ENCODE measurements at regions not wholly inside any gene's neighbourhood (a gene's known extent, or its start where the extent isn't known, plus 50 kb on each side); places are given as distances from the start of the nearest gene placed in this dataset.

DNA sequence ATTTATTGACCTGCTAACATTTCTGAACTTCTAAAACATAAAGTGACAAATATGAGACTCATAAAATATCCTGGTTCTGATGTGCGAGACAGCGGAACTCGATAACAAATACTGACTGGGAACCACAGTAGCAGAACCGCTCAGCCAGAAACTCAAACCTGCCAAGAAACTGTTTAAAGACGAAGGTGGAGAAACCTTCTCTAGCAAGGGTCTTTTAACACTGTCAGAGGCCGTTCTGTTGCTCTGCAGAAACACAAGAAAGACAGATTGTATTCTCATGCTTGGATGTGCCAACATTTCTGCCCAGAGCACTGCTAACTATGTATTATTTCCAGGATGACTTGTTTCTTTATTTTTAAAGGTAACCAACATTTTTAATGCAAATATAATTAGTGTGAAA is 514.8 kb upstream of the ADARB2 start:
- Mint-ChIP-seq H3K27me3 (ENCODE audit: insufficient read depth) (peaks cover 2% of the 10 kb centered on the region; the same call in 1 of the 2 replicates), H3K4me3 (no peak overlapping the region), H3K4me1 (ENCODE audit: low read depth) (no peaks in the 10 kb centered on the region), H3K9me3 (peaks cover 36% of the 10 kb centered on the region), H3K36me3 (ENCODE audit: low read depth) (no peaks in the 10 kb centered on the region), H3K27ac (no peak overlapping the region)
- TF ChIP-seq, protein P1, sequence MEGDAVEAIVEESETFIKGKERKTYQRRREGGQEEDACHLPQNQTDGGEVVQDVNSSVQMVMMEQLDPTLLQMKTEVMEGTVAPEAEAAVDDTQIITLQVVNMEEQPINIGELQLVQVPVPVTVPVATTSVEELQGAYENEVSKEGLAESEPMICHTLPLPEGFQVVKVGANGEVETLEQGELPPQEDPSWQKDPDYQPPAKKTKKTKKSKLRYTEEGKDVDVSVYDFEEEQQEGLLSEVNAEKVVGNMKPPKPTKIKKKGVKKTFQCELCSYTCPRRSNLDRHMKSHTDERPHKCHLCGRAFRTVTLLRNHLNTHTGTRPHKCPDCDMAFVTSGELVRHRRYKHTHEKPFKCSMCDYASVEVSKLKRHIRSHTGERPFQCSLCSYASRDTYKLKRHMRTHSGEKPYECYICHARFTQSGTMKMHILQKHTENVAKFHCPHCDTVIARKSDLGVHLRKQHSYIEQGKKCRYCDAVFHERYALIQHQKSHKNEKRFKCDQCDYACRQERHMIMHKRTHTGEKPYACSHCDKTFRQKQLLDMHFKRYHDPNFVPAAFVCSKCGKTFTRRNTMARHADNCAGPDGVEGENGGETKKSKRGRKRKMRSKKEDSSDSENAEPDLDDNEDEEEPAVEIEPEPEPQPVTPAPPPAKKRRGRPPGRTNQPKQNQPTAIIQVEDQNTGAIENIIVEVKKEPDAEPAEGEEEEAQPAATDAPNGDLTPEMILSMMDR (IDR thresholded peaks at IDR 0.05), result no peak
- DNase-seq, result no peak

DNA sequence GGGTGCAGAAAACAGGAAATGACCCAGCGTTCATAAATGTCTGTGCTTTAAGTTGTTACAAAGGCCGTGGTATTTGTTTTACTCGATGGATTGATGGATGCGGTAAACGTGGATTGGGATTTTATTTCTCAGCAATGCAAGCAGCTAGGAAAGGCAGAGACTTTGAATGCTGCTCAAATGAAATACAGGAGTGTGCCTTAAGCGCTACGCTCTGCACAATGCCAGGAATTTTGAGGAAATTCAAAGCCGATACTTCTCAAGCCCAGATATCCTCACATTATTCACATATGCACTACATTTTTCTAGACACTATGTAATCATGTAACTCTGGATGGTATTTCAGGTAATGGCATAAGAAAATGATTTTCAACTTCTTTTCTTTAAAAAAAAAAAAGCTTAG is 514.3 kb upstream of the ADARB2 start:
- TF ChIP-seq, protein P1 (IDR thresholded peaks at IDR 0.05), result no peak
- no peaks in the 10 kb centered on the region for H3K36me3 Mint-ChIP-seq (ENCODE audit: low read depth)
- no peaks in the 10 kb centered on the region for H3K4me1 Mint-ChIP-seq (ENCODE audit: low read depth)
- peaks cover 2% of the 10 kb centered on the region; the same call in 1 of the 2 replicates for H3K27me3 Mint-ChIP-seq (ENCODE audit: insufficient read depth)
- no peak overlapping the region for H3K4me3 Mint-ChIP-seq
- peaks cover 32% of the 10 kb centered on the region for H3K9me3 Mint-ChIP-seq
- DNase-seq, result no peak
- no peak overlapping the region for H3K27ac Mint-ChIP-seq

DNA sequence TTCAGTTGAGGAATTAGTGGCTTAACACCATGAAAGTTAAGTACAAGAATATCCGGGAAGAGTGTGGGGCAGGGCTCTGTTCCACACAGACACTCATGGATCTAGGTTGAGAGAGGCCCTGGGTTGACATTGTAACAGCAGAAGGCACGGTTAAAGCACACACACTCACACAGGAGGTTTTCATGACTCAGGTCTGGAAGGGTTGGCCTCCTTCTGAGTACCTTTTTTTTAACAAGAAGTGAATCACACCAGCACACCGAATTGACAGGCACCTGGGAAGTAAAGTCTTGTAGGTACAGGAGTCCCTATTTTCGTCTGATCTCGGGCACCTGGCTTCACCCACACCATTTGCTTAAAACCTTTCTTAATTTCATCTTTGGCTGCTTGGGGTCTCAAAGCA is 509.4 kb upstream of the ADARB2 start:
- no peak for DNase-seq
- Mint-ChIP-seq H3K36me3 (ENCODE audit: low read depth) (no peaks in the 10 kb centered on the region), H3K9me3 (peaks cover 35% of the 10 kb centered on the region), H3K4me3 (no peak overlapping the region), H3K4me1 (ENCODE audit: low read depth) (no peaks in the 10 kb centered on the region), H3K27ac (no peak overlapping the region), H3K27me3 (ENCODE audit: insufficient read depth) (peaks cover 1% of the 10 kb centered on the region; the same call in 1 of the 2 replicates)
- TF ChIP-seq, protein P1 (IDR thresholded peaks at IDR 0.05), result no peak

DNA sequence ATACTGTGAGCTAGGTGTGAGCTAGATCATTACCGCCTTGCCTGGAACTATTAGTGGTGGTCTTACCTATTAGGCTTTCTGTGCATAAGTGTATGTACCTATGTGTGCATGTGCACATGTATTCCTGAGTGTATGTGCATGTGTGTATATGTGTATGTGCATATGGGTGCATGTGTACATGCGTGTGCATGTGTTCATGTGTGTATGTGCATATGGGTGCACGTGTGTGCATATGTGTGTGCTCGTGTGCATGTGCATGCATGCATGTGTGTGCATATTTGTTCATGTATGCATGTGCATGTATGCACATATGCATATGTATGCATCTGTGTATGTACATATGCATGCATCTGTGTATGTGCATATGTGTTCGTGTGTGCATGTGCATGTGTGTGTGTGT is 508.3 kb upstream of the ADARB2 start:
- TF ChIP-seq, protein P1 (IDR thresholded peaks at IDR 0.05), result no peak
- H3K4me3 Mint-ChIP-seq, result no peak overlapping the region

DNA sequence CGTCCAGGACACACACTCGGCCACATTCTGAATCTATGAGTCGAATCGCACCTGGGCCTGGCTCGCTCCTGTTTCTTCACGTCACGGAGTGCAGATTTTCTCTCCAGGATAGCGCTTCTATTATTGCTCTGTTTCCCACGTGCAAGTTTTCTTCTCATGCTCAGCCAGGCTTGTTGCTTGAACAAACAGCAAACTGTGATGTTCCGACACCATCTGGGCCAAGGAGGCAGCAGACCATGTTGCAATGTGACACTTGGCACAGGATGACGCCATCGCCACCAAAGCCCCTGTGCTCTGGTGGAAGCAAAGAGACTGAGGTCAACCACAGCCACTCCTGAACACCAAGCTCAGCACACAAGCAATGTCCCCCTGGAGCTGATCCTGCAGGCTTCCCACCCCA is 507.1 kb upstream of the ADARB2 start:
- TF ChIP-seq, protein P1 (IDR thresholded peaks at IDR 0.05), result no peak
- no peaks in the 10 kb centered on the region for H3K36me3 Mint-ChIP-seq (ENCODE audit: low read depth)
- no peaks in the 10 kb centered on the region for H3K4me1 Mint-ChIP-seq (ENCODE audit: low read depth)
- H3K27ac Mint-ChIP-seq, result no peak overlapping the region
- no peak for DNase-seq
- no peak overlapping the region for H3K4me3 Mint-ChIP-seq
- H3K9me3 Mint-ChIP-seq, result peaks cover 25% of the 10 kb centered on the region
- peaks cover 1% of the 10 kb centered on the region; the same call in 1 of the 2 replicates for H3K27me3 Mint-ChIP-seq (ENCODE audit: insufficient read depth)

More for the DNA sequence above, 508.3 kb upstream of the ADARB2 start:
- H3K9me3 Mint-ChIP-seq, result peaks cover 32% of the 10 kb centered on the region
- H3K4me1 Mint-ChIP-seq (ENCODE audit: low read depth), result no peaks in the 10 kb centered on the region
- H3K27me3 Mint-ChIP-seq (ENCODE audit: insufficient read depth), result peaks cover 1% of the 10 kb centered on the region; the same call in 1 of the 2 replicates
- no peaks in the 10 kb centered on the region for H3K36me3 Mint-ChIP-seq (ENCODE audit: low read depth)
- no peak overlapping the region for H3K27ac Mint-ChIP-seq
- DNase-seq, result no peak

DNA sequence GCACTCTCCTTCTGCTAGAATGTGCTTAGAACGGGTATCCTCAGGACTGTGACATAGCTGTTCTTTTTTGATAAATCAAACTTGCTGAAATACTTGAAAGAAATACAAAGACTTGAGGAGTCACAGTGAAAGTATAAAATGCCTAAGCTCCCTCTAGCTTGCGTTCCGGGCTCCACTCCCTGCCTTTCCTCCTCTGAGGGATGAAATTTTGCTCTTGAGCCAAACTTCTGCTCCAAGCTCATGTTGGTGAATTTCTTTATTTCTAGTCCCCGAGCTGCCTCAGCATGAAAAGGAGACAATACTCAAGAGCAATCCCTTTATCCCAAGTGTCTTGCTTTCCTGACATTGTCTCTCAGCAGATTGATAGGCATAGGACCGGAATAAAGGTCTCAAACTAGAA is 499.6 kb upstream of the ADARB2 start:
- Mint-ChIP-seq H3K9me3 (peaks cover 24% of the 10 kb centered on the region), H3K27ac (no peak overlapping the region), H3K4me3 (no peak overlapping the region), H3K27me3 (ENCODE audit: insufficient read depth) (no peaks in the 10 kb centered on the region), H3K36me3 (ENCODE audit: low read depth) (no peaks in the 10 kb centered on the region), H3K4me1 (ENCODE audit: low read depth) (no peaks in the 10 kb centered on the region)
- TF ChIP-seq, protein P1 (IDR thresholded peaks at IDR 0.05), result no peak
- no peak for DNase-seq

Data from HFFc6 (cell line).